ENCODE measurements at regions not wholly inside any gene's neighbourhood (a gene's known extent, or its start where the extent isn't known, plus 50 kb on each side); places are given as distances from the start of the nearest gene placed in this dataset.

DNA sequence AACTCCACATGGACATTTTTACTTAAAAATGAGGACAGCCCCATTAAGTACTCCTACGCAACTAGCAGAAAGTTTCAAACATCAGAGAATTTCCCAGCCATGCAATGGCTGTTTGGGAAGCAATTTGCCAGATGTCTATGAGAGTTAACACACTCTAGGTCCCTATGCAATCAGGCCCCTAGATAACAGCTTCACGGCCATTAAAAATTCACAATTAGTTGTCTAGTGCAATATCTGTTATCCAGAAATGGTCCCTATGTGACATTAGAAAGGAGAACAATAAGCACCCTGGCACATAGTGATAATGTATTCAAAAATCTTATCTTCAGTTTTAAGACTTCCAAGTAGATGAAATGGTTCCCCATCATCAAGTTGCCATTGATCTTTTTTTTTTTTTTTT, 174.3 kb upstream of the NRSN1 start:
- Histone ChIP-seq H2BK5ac (ENCODE audit: low read depth, low read length, poor library complexity, severe bottlenecking) (no peak overlapping the region), H3K79me1 (ENCODE audit: low read depth in 1 of 2, low read length in 2 of 2) (no peaks in the 10 kb centered on the region), H3K56ac (ENCODE audit: extremely low read depth, insufficient read depth, low read length) (no peak overlapping the region), H3K9me1 (ENCODE audit: insufficient read depth, low read length) (no peaks in the 10 kb centered on the region), H3K9ac (ENCODE audit: low read depth, low read length) (no peak overlapping the region), H2BK20ac (ENCODE audit: low read depth, low read length) (no peak overlapping the region), H4K5ac (ENCODE audit: low read depth, low read length) (no peak overlapping the region), H3K4ac (ENCODE audit: low read depth, low read length) (no peak overlapping the region), H3K27me3 (ENCODE audit: control insufficient read depth, insufficient read depth, low read length) (no peaks in the 10 kb centered on the region), H3K9me3 (ENCODE audit: control insufficient read depth, insufficient read depth, low read length) (peaks cover 10% of the 10 kb centered on the region; the same call in 1 of the 2 replicates), H3K4me3 (ENCODE audit: insufficient read depth, low read depth, low read length) (no peak overlapping the region), H4K20me1 (ENCODE audit: insufficient read depth, low read length) (no peaks in the 10 kb centered on the region), H3K27ac (ENCODE audit: insufficient read depth, low read length) (no peak overlapping the region), H3K23ac (ENCODE audit: low read depth, low read length) (no peak overlapping the region), H4K8ac (ENCODE audit: low read depth in 2 of 2, low read length in 2 of 2) (no peak overlapping the region), H2BK15ac (ENCODE audit: low read depth, low read length) (no peak overlapping the region), H4K91ac (ENCODE audit: insufficient read depth, low read depth, low read length) (no peak overlapping the region), H3K4me1 (ENCODE audit: control insufficient read depth, insufficient read depth, low read length) (no peaks in the 10 kb centered on the region), H2AFZ (replicated peaks; ENCODE audit: low read length, poor library complexity) (no peak overlapping the region), H3K36me3 (ENCODE audit: control insufficient read depth, insufficient read depth, low read length) (no peaks in the 10 kb centered on the region), H3K4me2 (ENCODE audit: low read depth, low read length) (no peak overlapping the region), H3K18ac (ENCODE audit: low read depth, low read length) (no peak overlapping the region), H3K14ac (replicated peaks; ENCODE audit: low read depth, low read length) (no peak overlapping the region), H2AK5ac (ENCODE audit: low read depth, low read length) (no peak overlapping the region), H2AK9ac (replicated peaks; ENCODE audit: low read depth, low read length, poor library complexity) (no peak overlapping the region), H2BK120ac (ENCODE audit: low read depth, low read length) (no peak overlapping the region)
- intact Hi-C loops (cut with micrococcal nuclease) (no loop called here), dilution Hi-C loops (cut with HindIII; ENCODE audit: low sequenced_read_pairs, unreplicated experiment) (no loop called here), in situ Hi-C loops (cut with MboI; ENCODE audit: low sequenced_read_pairs) (no loop called here)
- BruUV-seq (replicated peaks): no TSS peak
- TF ChIP-seq RFX5 (IDR thresholded peaks at IDR 0.05; ENCODE audit: low read depth, low read length) (no peak), SMC3 (IDR thresholded peaks at IDR 0.05; ENCODE audit: low read depth, low read length) (no peak), MAFK (IDR thresholded peaks at IDR 0.05; ENCODE audit: low read depth, low read length) (no peak), NFE2L2 (IDR thresholded peaks at IDR 0.05; ENCODE audit: low read depth, low read length) (no peak), RAD21 (IDR thresholded peaks at IDR 0.05; ENCODE audit: low read length) (no peak), POLR2A (IDR thresholded peaks at IDR 0.05; ENCODE audit: low read depth, low read length) (no peak), BHLHE40 (IDR thresholded peaks at IDR 0.05; ENCODE audit: low read depth, low read length) (no peak), CEBPB (IDR thresholded peaks at IDR 0.05; ENCODE audit: low read depth, low read length) (no peak), FOS (IDR thresholded peaks at IDR 0.05; ENCODE audit: low read depth, low read length) (no peak), RCOR1 (IDR thresholded peaks at IDR 0.05; ENCODE audit: insufficient replicate concordance, low read length) (no peak), CHD1 (IDR thresholded peaks at IDR 0.05; ENCODE audit: low read depth, low read length) (no peak), MAZ (IDR thresholded peaks at IDR 0.05; ENCODE audit: borderline replicate concordance, low read depth, low read length) (no peak), MXI1 (IDR thresholded peaks at IDR 0.05; ENCODE audit: borderline replicate concordance, low read depth, low read length) (no peak)
- TF ChIP-seq, protein P1, sequence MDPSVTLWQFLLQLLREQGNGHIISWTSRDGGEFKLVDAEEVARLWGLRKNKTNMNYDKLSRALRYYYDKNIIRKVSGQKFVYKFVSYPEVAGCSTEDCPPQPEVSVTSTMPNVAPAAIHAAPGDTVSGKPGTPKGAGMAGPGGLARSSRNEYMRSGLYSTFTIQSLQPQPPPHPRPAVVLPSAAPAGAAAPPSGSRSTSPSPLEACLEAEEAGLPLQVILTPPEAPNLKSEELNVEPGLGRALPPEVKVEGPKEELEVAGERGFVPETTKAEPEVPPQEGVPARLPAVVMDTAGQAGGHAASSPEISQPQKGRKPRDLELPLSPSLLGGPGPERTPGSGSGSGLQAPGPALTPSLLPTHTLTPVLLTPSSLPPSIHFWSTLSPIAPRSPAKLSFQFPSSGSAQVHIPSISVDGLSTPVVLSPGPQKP (IDR thresholded peaks at IDR 0.05; ENCODE audit: borderline replicate concordance, low read depth, low read length): no peak
- TF ChIP-seq, protein P2, sequence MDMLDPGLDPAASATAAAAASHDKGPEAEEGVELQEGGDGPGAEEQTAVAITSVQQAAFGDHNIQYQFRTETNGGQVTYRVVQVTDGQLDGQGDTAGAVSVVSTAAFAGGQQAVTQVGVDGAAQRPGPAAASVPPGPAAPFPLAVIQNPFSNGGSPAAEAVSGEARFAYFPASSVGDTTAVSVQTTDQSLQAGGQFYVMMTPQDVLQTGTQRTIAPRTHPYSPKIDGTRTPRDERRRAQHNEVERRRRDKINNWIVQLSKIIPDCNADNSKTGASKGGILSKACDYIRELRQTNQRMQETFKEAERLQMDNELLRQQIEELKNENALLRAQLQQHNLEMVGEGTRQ (IDR thresholded peaks at IDR 0.05; ENCODE audit: low read depth, low read length): no peak
- TF ChIP-seq, protein P3, sequence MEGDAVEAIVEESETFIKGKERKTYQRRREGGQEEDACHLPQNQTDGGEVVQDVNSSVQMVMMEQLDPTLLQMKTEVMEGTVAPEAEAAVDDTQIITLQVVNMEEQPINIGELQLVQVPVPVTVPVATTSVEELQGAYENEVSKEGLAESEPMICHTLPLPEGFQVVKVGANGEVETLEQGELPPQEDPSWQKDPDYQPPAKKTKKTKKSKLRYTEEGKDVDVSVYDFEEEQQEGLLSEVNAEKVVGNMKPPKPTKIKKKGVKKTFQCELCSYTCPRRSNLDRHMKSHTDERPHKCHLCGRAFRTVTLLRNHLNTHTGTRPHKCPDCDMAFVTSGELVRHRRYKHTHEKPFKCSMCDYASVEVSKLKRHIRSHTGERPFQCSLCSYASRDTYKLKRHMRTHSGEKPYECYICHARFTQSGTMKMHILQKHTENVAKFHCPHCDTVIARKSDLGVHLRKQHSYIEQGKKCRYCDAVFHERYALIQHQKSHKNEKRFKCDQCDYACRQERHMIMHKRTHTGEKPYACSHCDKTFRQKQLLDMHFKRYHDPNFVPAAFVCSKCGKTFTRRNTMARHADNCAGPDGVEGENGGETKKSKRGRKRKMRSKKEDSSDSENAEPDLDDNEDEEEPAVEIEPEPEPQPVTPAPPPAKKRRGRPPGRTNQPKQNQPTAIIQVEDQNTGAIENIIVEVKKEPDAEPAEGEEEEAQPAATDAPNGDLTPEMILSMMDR (conservative IDR thresholded peaks at IDR 0.05; ENCODE audit: low read depth, low read length): no peak
- ATAC-seq (ENCODE audit: low read depth) (no peak), DNase-seq (no peak)
- CTCF ChIA-PET: no interaction called here
- POLR2A ChIA-PET (ENCODE audit: unreplicated experiment): no interaction called here
- no CpG with 5 or more reads among the region's 2 CpGs for WGBS, 2 experiments (ENCODE audit: extremely low coverage in 2 of 2, insufficient read length in 1 of 2)
